ENCODE measurements at regions not wholly inside any gene's neighbourhood (a gene's known extent, or its start where the extent isn't known, plus 50 kb on each side); places are given as distances from the start of the nearest gene placed in this dataset.

DNA sequence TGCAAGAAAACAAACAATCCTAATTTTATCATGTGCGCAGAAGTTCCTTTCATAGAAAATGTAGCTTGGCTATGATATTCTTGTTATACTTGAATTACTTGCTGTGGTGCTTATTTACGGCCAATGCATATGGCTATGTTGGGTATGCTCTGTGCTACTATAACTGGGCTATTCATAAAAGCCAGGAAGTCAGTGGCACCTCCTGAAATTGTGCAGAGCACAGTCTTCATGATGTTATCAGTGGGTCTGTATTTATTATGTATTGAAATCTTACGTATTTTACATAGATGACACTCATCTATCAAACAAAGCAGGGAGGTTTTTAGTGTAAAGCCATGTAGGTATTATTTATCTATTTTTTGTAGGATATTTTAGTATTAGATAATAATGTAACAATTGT is 196.5 kb upstream of the NAALADL2 start:
- H3K9me3 Mint-ChIP-seq = peaks cover under 1% of the 10 kb centered on the region

DNA sequence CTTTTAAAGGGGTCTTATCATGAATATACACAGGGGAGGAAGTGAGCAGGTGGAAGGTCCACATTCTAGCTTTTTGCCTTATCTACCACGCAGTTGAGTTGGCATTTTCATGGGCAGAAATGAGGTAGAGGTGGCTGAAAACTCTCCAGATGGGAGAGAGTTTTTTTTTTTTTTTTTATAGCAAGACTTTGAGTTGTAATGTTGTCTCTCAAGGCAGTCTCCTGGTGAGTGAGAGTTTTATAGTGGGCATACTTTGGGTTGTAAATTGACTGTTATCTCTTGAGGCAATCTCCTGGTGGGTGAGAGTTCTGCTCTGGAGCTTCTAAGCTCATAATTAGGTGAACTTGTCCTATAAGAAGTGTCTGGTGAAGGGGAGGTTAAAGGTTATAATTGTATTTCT is 191.7 kb upstream of the NAALADL2 start:
- no peaks in the 10 kb centered on the region for H3K27me3 Mint-ChIP-seq
- H3K4me3 Mint-ChIP-seq = no peak overlapping the region
- peaks cover 3% of the 10 kb centered on the region for H3K9me3 Mint-ChIP-seq
- H3K4me1 Mint-ChIP-seq = no peaks in the 10 kb centered on the region
- no peaks in the 10 kb centered on the region for H3K36me3 Mint-ChIP-seq
- DNase-seq = no peak
- H3K27ac Mint-ChIP-seq = no peak overlapping the region
- CTCF ChIA-PET = no interaction called here

More for the DNA sequence above, 196.5 kb upstream of the NAALADL2 start:
- Mint-ChIP-seq H3K27me3 (no peaks in the 10 kb centered on the region), H3K36me3 (no peaks in the 10 kb centered on the region), H3K27ac (no peak overlapping the region), H3K4me1 (no peaks in the 10 kb centered on the region), H3K4me3 (no peak overlapping the region)
- no peak for DNase-seq
- CTCF ChIA-PET = no interaction called here

DNA sequence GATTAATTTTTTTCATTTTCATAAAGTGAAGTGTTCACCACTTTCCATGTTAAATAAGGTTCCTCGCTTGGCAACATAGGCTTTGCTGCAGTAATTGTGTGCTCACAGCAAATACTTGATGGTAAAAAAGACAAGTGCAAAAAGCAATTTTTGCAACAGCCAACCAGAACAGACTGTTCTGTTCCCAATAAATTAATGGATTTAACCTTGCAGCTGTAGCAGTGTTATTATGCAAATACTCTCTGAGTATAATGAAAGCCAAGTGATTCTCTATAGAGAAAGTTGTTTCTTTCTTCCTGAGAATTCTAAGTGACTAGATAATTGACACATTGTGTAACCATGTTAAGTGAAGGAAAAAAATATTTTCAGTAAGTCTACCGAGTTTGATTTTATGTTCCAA is 183.7 kb upstream of the NAALADL2 start:
- CTCF ChIA-PET = no interaction called here
- H3K27ac Mint-ChIP-seq = no peak overlapping the region
- H3K9me3 Mint-ChIP-seq = peaks cover 2% of the 10 kb centered on the region
- H3K36me3 Mint-ChIP-seq = no peaks in the 10 kb centered on the region
- no peak for DNase-seq
- H3K4me1 Mint-ChIP-seq = no peaks in the 10 kb centered on the region
- no peak overlapping the region for H3K4me3 Mint-ChIP-seq
- H3K27me3 Mint-ChIP-seq = no peaks in the 10 kb centered on the region

DNA sequence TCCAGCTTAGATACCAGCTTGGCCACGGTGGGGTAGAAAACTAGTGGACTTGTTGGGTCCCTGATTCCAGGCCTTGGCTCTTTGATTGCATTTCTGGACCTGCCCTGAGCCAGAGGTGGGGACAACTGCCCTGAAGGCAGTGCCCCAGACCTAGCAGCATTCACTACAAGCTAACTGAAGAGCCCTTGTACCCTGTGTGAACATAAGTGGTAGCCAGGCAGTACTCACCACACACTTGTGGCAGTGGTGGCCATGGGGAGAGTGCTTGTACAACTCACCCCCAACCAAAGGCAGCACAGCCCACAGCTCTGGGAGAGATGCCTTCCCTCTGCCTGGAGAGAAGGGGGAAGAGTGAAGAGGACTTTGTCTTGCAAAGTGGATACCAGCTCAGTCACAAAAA is 177.3 kb upstream of the NAALADL2 start:
- Mint-ChIP-seq H3K36me3 (no peaks in the 10 kb centered on the region), H3K9me3 (peaks cover 5% of the 10 kb centered on the region), H3K4me3 (no peak overlapping the region), H3K4me1 (no peaks in the 10 kb centered on the region), H3K27me3 (no peaks in the 10 kb centered on the region), H3K27ac (no peak overlapping the region)
- CTCF ChIA-PET = no interaction called here
- DNase-seq = no peak

DNA sequence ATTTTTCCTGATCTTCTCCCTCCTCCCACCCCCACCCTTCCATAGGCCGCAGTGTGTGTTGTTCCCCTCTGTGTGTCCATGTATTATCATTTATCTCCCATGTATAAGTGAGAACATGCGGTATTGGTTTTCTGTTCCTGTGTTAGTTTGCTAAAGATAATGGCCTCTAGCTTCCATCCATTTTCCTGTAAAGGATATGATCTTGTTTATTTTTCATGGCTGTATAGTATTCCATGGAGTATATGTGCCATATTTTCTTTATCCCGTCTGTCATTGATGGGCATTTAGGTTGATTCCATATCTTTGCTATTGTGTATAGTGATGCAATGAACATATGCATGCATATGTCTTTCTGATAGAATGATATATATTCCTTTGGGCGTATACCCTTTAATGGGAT is 173.3 kb upstream of the NAALADL2 start:
- Mint-ChIP-seq H3K9me3 (peaks cover 4% of the 10 kb centered on the region), H3K27me3 (no peaks in the 10 kb centered on the region), H3K4me3 (no peak overlapping the region), H3K36me3 (no peaks in the 10 kb centered on the region), H3K27ac (no peak overlapping the region), H3K4me1 (no peaks in the 10 kb centered on the region)
- CTCF ChIA-PET = no interaction called here
- no peak for DNase-seq

DNA sequence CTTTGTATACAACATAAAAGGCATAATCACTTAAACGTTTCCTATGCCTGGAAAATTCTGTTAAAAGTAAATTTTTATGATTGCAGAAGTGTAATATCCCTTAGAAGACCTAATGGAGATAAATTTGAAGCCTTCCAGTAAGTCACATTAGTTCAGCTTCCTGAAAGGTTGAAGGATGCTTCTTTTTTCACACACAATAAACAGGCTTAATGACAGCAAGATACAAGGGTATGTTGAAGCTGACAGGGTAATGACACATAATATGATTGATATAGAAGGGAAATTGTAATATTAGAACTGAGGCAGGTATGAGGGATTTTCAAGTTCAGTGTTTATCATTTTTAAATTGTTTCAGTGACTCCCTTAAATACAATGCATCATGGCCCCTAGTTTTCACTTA is 161.8 kb upstream of the NAALADL2 start:
- Mint-ChIP-seq H3K36me3 (no peaks in the 10 kb centered on the region), H3K27ac (no peak overlapping the region), H3K9me3 (no peaks in the 10 kb centered on the region), H3K4me1 (no peaks in the 10 kb centered on the region), H3K4me3 (no peak overlapping the region), H3K27me3 (no peaks in the 10 kb centered on the region)
- no peak for DNase-seq
- CTCF ChIA-PET = no interaction called here

DNA sequence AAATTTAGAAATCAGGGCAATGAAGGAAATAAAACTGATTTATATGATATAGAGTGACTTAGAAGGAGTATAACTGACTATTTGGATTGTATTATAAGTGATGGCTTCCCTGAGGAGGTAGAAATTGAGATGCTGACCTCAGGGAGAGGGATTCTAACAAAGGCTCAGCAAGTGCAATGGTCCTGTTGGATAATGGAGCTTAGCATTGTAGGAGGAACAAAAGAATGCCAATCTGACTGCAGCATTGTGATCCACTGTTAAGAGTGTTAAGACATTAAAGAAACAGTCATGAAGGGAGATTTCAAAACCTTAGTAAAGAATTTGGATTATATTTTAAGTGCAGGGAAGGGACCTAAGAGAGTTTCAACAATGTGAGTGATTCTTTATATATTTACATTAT is 158.4 kb upstream of the NAALADL2 start:
- CTCF ChIA-PET = no interaction called here
- Mint-ChIP-seq H3K27ac (no peak overlapping the region), H3K27me3 (no peaks in the 10 kb centered on the region), H3K4me3 (no peak overlapping the region), H3K36me3 (no peaks in the 10 kb centered on the region), H3K4me1 (no peaks in the 10 kb centered on the region), H3K9me3 (peaks cover under 1% of the 10 kb centered on the region)
- DNase-seq = no peak

DNA sequence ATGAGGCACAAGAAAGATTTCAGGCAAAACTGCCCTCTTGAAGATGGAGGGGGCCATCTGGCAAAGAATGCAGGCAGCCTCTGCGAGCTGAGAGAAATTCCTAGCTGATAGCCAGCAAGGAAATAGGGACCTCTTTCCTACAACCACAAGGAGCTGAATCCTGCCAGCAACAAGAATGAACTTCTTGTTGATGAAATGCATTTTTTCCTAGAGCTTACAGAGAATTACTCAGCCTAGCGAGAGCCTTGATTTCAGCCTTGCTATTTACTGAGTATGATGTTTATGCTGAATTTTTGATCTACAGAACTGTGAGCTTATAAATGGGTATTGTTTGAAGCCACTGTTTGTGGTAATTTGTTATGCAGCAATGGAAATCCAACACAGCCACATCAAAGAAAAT is 148.5 kb upstream of the NAALADL2 start:
- H3K4me3 Mint-ChIP-seq = no peak overlapping the region
- H3K27ac Mint-ChIP-seq = no peak overlapping the region
- H3K27me3 Mint-ChIP-seq = no peaks in the 10 kb centered on the region
- H3K9me3 Mint-ChIP-seq = peaks cover 5% of the 10 kb centered on the region
- DNase-seq = no peak
- no peaks in the 10 kb centered on the region for H3K4me1 Mint-ChIP-seq
- H3K36me3 Mint-ChIP-seq = no peaks in the 10 kb centered on the region
- CTCF ChIA-PET = no interaction called here

DNA sequence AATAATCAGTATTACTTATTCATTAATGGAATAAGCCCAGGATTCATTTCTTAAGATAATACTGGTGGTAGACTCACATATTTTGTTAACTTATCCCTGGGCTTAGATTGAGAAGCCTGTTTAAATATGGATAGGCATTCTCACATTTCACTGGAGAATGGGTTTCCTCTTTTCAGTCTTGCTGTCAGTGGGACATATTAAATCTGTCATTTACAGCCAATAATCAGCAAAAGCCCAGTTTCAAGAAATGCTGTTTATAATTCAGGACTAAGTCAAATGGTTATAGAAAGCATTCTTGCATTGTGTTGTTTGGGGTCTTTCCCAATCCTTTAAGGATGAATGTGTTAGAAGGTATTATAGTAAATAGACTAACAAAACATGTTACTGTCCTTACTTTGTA is 143.7 kb upstream of the NAALADL2 start:
- Mint-ChIP-seq H3K27me3 (no peaks in the 10 kb centered on the region), H3K4me1 (no peaks in the 10 kb centered on the region), H3K9me3 (no peaks in the 10 kb centered on the region), H3K4me3 (no peak overlapping the region), H3K36me3 (no peaks in the 10 kb centered on the region), H3K27ac (no peak overlapping the region)
- CTCF ChIA-PET = no interaction called here
- DNase-seq = no peak

DNA sequence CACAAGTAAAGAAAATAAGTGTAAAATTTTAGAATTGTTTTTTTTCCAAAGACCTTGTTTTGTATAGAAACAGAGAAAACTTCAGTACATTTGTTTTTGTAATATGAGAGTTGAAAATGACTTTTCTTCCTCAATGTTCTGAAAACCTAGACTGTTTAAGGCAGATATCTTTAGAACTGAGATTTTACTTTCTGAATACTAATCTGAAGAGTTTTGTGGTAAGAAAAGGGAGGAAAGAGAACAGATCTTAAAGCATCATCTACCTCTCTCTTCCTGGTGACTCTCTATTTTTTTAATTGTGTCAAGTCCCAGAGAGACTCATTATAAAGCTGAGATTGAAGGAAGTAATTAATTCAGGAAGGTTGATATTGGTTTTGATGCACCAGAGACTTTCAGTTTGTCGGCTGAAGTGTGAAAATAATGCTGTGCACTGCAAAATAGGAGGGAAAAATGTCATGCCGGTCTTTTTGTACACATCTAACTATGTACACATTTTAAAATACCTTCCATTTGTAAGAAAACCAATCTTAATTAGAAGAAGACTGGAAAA is 142.1 kb upstream of the NAALADL2 start:
- Mint-ChIP-seq H3K4me3 (no peak overlapping the region), H3K36me3 (no peaks in the 10 kb centered on the region), H3K27me3 (no peaks in the 10 kb centered on the region), H3K27ac (no peak overlapping the region), H3K9me3 (peaks cover 3% of the 10 kb centered on the region), H3K4me1 (no peaks in the 10 kb centered on the region)
- no peak for DNase-seq
- CTCF ChIA-PET = no interaction called here

DNA sequence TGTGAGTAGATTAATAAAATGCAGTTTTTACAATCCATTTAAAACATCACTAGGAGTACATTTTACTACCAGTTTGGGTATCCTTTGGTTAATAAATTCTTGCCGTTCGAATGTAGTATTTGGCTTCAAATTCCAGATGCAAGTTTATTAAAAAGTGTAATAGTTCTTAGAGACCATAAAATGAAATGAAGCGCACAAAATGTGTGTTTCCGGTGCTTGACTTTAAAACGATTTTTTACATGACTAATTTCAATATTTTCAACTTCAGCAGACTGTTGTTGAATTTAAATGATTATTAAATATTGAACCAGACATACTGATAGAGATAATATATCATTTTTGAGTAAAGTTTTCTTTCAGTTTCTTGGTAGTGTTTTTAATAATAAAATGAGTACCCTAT is 138.4 kb upstream of the NAALADL2 start:
- no peaks in the 10 kb centered on the region for H3K27me3 Mint-ChIP-seq
- no peak overlapping the region for H3K4me3 Mint-ChIP-seq
- H3K27ac Mint-ChIP-seq = no peak overlapping the region
- H3K36me3 Mint-ChIP-seq = no peaks in the 10 kb centered on the region
- DNase-seq = no peak
- CTCF ChIA-PET = no interaction called here
- no peaks in the 10 kb centered on the region for H3K4me1 Mint-ChIP-seq
- H3K9me3 Mint-ChIP-seq = peaks cover 5% of the 10 kb centered on the region

DNA sequence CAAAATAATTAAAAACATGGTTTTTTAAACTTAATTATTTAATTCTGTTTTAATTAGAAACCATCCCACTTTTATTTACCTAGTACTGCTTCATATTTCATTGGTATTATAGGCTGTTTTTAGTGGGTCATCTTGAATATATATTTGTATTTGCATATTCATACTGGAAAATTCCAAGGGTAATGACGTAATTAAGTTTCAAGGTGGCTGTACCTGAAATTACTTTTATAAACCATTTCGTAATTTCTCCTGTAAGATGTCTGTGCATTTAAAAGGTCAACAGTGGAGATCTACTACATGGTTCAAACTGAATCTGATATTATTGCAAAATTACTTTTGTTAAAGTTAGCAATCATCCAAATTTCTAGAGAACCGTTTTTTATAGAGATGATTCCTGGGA is 133.8 kb upstream of the NAALADL2 start:
- H3K36me3 Mint-ChIP-seq = no peaks in the 10 kb centered on the region
- CTCF ChIA-PET = no interaction called here
- H3K4me1 Mint-ChIP-seq = no peaks in the 10 kb centered on the region
- H3K4me3 Mint-ChIP-seq = no peak overlapping the region
- peaks cover 5% of the 10 kb centered on the region for H3K9me3 Mint-ChIP-seq
- no peak overlapping the region for H3K27ac Mint-ChIP-seq
- no peaks in the 10 kb centered on the region for H3K27me3 Mint-ChIP-seq
- DNase-seq = no peak

DNA sequence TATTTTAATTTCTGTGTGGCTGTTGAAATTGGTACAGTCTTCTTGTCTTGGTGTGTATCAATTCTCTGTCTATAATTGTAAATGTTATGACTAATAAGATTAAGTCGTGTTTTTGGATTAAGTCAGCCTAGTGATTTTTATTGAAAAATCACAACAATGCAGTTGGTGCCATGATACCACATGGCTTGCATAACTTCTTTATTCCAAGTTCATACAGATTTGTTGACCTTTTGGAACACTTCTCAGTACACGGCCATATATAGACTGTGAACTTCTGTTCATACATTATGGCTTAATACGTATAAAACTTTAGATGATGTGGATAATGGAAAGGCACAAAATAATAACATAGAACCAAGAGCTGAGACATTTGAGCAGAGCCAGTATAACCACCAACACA is 121.2 kb upstream of the NAALADL2 start:
- Mint-ChIP-seq H3K27ac (no peak overlapping the region), H3K36me3 (no peaks in the 10 kb centered on the region), H3K27me3 (no peaks in the 10 kb centered on the region), H3K4me3 (no peak overlapping the region), H3K9me3 (peaks cover 5% of the 10 kb centered on the region), H3K4me1 (no peaks in the 10 kb centered on the region)
- CTCF ChIA-PET = no interaction called here
- DNase-seq = no peak

DNA sequence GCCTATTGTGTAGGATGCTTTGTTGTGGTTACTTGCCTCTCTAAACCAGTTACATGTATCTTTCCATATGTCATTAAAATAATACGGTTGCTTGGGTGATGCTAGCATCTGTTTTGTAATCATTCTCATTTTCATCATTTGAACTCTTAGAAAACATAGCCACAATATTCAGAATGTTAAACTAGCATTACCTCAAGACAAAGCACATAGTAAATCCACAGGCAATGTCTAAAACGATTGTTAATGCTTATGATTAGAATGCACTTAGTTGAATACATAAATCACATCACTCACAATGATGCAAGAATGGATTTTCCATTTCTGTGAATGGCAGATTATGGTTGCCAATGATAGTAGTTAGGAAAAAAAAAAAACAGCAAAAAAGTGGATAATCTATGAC is 110.0 kb upstream of the NAALADL2 start:
- DNase-seq = no peak
- Mint-ChIP-seq H3K4me1 (no peaks in the 10 kb centered on the region), H3K36me3 (no peaks in the 10 kb centered on the region), H3K9me3 (peaks cover 10% of the 10 kb centered on the region), H3K27me3 (no peaks in the 10 kb centered on the region), H3K27ac (no peak overlapping the region), H3K4me3 (no peak overlapping the region)
- CTCF ChIA-PET = no interaction called here

DNA sequence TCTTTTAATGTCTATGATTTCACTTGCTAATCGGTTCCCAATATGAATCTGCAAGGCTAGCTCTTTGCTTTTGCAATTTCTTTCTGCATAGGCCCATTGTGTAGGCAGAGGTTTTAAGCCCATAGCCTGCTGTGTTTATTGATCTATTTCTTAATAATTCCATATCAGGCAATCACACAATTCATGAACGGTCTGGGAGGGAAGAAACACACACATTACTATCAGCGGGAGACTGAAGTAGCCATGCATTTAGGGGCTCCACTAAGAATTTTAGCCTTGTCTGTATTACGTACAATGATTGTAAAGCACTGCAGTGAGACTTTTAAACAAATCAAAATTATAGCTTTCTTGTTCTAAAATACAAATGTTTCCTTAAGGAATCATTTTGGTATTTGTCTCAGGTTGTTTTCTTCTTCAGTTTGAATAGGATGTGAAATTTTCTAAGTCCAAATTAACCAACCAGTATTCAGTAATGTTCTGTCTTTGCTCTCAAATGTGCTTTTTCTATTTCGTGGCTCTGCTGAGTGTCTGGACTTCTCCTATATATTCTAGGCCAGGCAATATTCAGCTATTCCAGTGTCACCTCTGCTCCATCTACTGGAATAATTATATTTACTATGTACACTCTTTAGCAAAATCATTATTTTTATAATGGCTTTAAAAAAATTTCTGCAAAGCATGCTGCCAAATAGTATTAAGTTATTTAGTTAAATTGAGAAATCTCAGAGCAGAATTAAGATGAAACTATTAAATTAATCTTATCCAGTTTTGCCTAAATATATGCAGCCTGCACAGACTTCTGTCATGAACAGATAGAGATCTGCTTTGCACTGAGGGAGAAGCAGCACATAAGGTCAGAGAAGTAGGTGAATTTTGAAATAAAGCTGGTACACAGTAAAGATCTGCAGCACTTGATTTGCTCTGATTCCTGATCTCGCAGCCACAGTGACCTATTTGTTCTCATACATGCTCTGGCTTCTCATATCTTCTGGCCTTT is 103.0 kb upstream of the NAALADL2 start:
- no peak overlapping the region for H3K4me3 Mint-ChIP-seq
- DNase-seq = no peak
- no peaks in the 10 kb centered on the region for H3K36me3 Mint-ChIP-seq
- peaks cover 5% of the 10 kb centered on the region for H3K9me3 Mint-ChIP-seq
- no peaks in the 10 kb centered on the region for H3K4me1 Mint-ChIP-seq
- no peak overlapping the region for H3K27ac Mint-ChIP-seq
- no peaks in the 10 kb centered on the region for H3K27me3 Mint-ChIP-seq
- CTCF ChIA-PET = no interaction called here
